Activated naive CD4-positive, alpha-beta T cell treated with anti-CD3 and anti-CD28 coated beads, Interleukin-2, amount 10 ng/mL, durations not matched to agents 7 days and 5 days (primary cell): ENCODE measurements at regions not wholly inside any gene's neighbourhood (a gene's known extent, or its start where the extent isn't known, plus 50 kb on each side); places are given as distances from the start of the nearest gene placed in this dataset.
A peak's percentile ranks its signal among the peaks of the same experiment; 100 is the strongest.
"Not testable (repeated sequence)": the region's sequence is repeated elsewhere in the genome, so short reads cannot be mapped to it uniquely, and the experiment has no call there.

Experiments used
- CTCF ChIA-PET: fragments of 350-600 bp; sonication (Branson Sonifier 250); formaldehyde crosslinking; loops from one replicate; lab custom pipeline; 2021; ENCODE audit warnings: antibody characterized with exemption; lab: Charles Lee
- DNase-seq: peaks from one replicate; pipeline ENCODE4 v3.0.0-alpha.2; 2020
- H3K27ac Mint-ChIP-seq: one replicate; pipeline ENCODE4 v1.8.0; 2021; ENCODE audit warnings: mild to moderate bottlenecking, moderate library complexity, mixed read lengths
- H3K27me3 Mint-ChIP-seq: one replicate; pipeline ENCODE4 v1.8.0; 2021; ENCODE audit warnings: mild to moderate bottlenecking, mixed read lengths
- H3K36me3 Mint-ChIP-seq: one replicate; pipeline ENCODE4 v1.8.0; 2021; ENCODE audit warnings: mixed read lengths
- H3K4me1 Mint-ChIP-seq: one replicate; pipeline ENCODE4 v1.8.0; 2021; ENCODE audit warnings: mixed read lengths
- H3K4me3 Mint-ChIP-seq: one replicate; pipeline ENCODE4 v1.8.0; 2021; ENCODE audit warnings: mild to moderate bottlenecking, moderate library complexity, mixed read lengths
- H3K9me3 Mint-ChIP-seq: one replicate; pipeline ENCODE4 v1.8.0; 2021; ENCODE audit warnings: mixed read lengths

GRCh38 chr1:29417147-29417858 is 181.0 kb downstream of the PTPRU start:
- no peak for DNase-seq
- H3K27ac Mint-ChIP-seq, result no peak overlapping the region
- H3K9me3 Mint-ChIP-seq, result no peaks in the 10 kb centered on the region
- no peak overlapping the region for H3K4me3 Mint-ChIP-seq
- H3K36me3 Mint-ChIP-seq, result no peaks in the 10 kb centered on the region
- CTCF ChIA-PET, result no interaction called here
- no peaks in the 10 kb centered on the region for H3K4me1 Mint-ChIP-seq
- H3K27me3 Mint-ChIP-seq, result peaks cover 9% of the 10 kb centered on the region

GRCh38 chr1:29416267-29417146 is 180.2 kb downstream of the PTPRU start:
- H3K27me3 Mint-ChIP-seq, result peaks cover 9% of the 10 kb centered on the region
- H3K36me3 Mint-ChIP-seq, result no peaks in the 10 kb centered on the region
- H3K27ac Mint-ChIP-seq, result peak overlapping the region; percentile 51
- DNase-seq, result no peak
- H3K4me3 Mint-ChIP-seq, result no peak overlapping the region
- H3K4me1 Mint-ChIP-seq, result no peaks in the 10 kb centered on the region
- no peaks in the 10 kb centered on the region for H3K9me3 Mint-ChIP-seq
- CTCF ChIA-PET, result no interaction called here

GRCh38 chr1:29415861-29416260 is 179.5 kb downstream of the PTPRU start:
- Mint-ChIP-seq H3K27ac (peak overlapping the region; percentile 51), H3K4me1 (no peaks in the 10 kb centered on the region), H3K36me3 (no peaks in the 10 kb centered on the region), H3K9me3 (no peaks in the 10 kb centered on the region), H3K4me3 (no peak overlapping the region), H3K27me3 (peaks cover 9% of the 10 kb centered on the region)
- DNase-seq, result no peak
- CTCF ChIA-PET, result no interaction called here

- CTCF ChIA-PET, result no interaction called here
- peaks cover 9% of the 10 kb centered on the region for H3K27me3 Mint-ChIP-seq
These were observed 179.0 kb downstream of the PTPRU start for GRCh38 chr1:29415156-29415830.

GRCh38 chr1:29414086-29414485 is 177.8 kb downstream of the PTPRU start:
- no peak overlapping the region for H3K4me3 Mint-ChIP-seq
- H3K36me3 Mint-ChIP-seq, result no peaks in the 10 kb centered on the region
- no peaks in the 10 kb centered on the region for H3K4me1 Mint-ChIP-seq
- peaks cover 14% of the 10 kb centered on the region for H3K27me3 Mint-ChIP-seq
- no peak for DNase-seq
- no peaks in the 10 kb centered on the region for H3K9me3 Mint-ChIP-seq
- CTCF ChIA-PET, result no interaction called here
- H3K27ac Mint-ChIP-seq, result no peak overlapping the region

More at GRCh38 chr1:29415156-29415830, 179.0 kb downstream of the PTPRU start:
- Mint-ChIP-seq H3K4me1 (no peaks in the 10 kb centered on the region), H3K36me3 (no peaks in the 10 kb centered on the region), H3K4me3 (no peak overlapping the region), H3K9me3 (no peaks in the 10 kb centered on the region), H3K27ac (no peak overlapping the region)
- DNase-seq, result no peak

GRCh38 chr1:29413661-29414060 is 177.3 kb downstream of the PTPRU start:
- Mint-ChIP-seq H3K27me3 (peaks cover 14% of the 10 kb centered on the region), H3K27ac (no peak overlapping the region), H3K4me3 (no peak overlapping the region), H3K4me1 (no peaks in the 10 kb centered on the region), H3K36me3 (no peaks in the 10 kb centered on the region), H3K9me3 (no peaks in the 10 kb centered on the region)
- DNase-seq, result no peak
- CTCF ChIA-PET, result no interaction called here

- no peak for DNase-seq
- Mint-ChIP-seq H3K36me3 (no peaks in the 10 kb centered on the region), H3K27ac (no peak overlapping the region), H3K4me3 (no peak overlapping the region), H3K4me1 (no peaks in the 10 kb centered on the region), H3K27me3 (peaks cover 10% of the 10 kb centered on the region), H3K9me3 (no peaks in the 10 kb centered on the region)
- CTCF ChIA-PET, result no interaction called here
These were observed 176.3 kb downstream of the PTPRU start for GRCh38 chr1:29412591-29412990.

GRCh38 chr1:29410476-29410875 is 174.2 kb downstream of the PTPRU start:
- no peaks in the 10 kb centered on the region for H3K36me3 Mint-ChIP-seq
- H3K4me3 Mint-ChIP-seq, result no peak overlapping the region
- DNase-seq, result no peak
- H3K4me1 Mint-ChIP-seq, result no peaks in the 10 kb centered on the region
- no peak overlapping the region for H3K27ac Mint-ChIP-seq
- peaks cover 5% of the 10 kb centered on the region for H3K27me3 Mint-ChIP-seq
- CTCF ChIA-PET, result no interaction called here
- H3K9me3 Mint-ChIP-seq, result no peaks in the 10 kb centered on the region

GRCh38 chr1:29409616-29410015 is 173.3 kb downstream of the PTPRU start:
- no peak overlapping the region for H3K4me3 Mint-ChIP-seq
- DNase-seq, result no peak
- H3K36me3 Mint-ChIP-seq, result no peaks in the 10 kb centered on the region
- H3K9me3 Mint-ChIP-seq, result no peaks in the 10 kb centered on the region
- no peaks in the 10 kb centered on the region for H3K4me1 Mint-ChIP-seq
- no peak overlapping the region for H3K27ac Mint-ChIP-seq
- CTCF ChIA-PET, result no interaction called here
- H3K27me3 Mint-ChIP-seq, result peaks cover 5% of the 10 kb centered on the region

- H3K27me3 Mint-ChIP-seq, result peaks cover 8% of the 10 kb centered on the region
- CTCF ChIA-PET, result no interaction called here
- no peaks in the 10 kb centered on the region for H3K4me1 Mint-ChIP-seq
- no peak overlapping the region for H3K27ac Mint-ChIP-seq
- no peaks in the 10 kb centered on the region for H3K9me3 Mint-ChIP-seq
- no peak for DNase-seq
- H3K4me3 Mint-ChIP-seq, result no peak overlapping the region
- no peaks in the 10 kb centered on the region for H3K36me3 Mint-ChIP-seq
These were observed 172.7 kb downstream of the PTPRU start for GRCh38 chr1:29408831-29409605.

- H3K27me3 Mint-ChIP-seq, result peaks cover 8% of the 10 kb centered on the region
- H3K36me3 Mint-ChIP-seq, result no peaks in the 10 kb centered on the region
- H3K27ac Mint-ChIP-seq, result no peak overlapping the region
- CTCF ChIA-PET, result no interaction called here
- no peaks in the 10 kb centered on the region for H3K9me3 Mint-ChIP-seq
- H3K4me1 Mint-ChIP-seq, result no peaks in the 10 kb centered on the region
- H3K4me3 Mint-ChIP-seq, result no peak overlapping the region
- DNase-seq, result no peak
These were observed 170.5 kb downstream of the PTPRU start for GRCh38 chr1:29406814-29407213.

GRCh38 chr1:29400203-29400602 is 163.9 kb downstream of the PTPRU start:
- H3K4me1 Mint-ChIP-seq, H3K27me3 Mint-ChIP-seq, H3K27ac Mint-ChIP-seq, H3K9me3 Mint-ChIP-seq, H3K36me3 Mint-ChIP-seq, DNase-seq, H3K4me3 Mint-ChIP-seq, CTCF ChIA-PET: not testable (repeated sequence)

- no peak for DNase-seq
- Mint-ChIP-seq H3K27me3 (peaks cover 3% of the 10 kb centered on the region), H3K9me3 (peaks cover 7% of the 10 kb centered on the region), H3K27ac (no peak overlapping the region), H3K4me3 (no peak overlapping the region), H3K36me3 (no peaks in the 10 kb centered on the region), H3K4me1 (no peaks in the 10 kb centered on the region)
- CTCF ChIA-PET, result no interaction called here
These were observed 163.1 kb downstream of the PTPRU start for GRCh38 chr1:29399465-29399864.

GRCh38 chr1:29398431-29398830 is 162.1 kb downstream of the PTPRU start:
- DNase-seq, result no peak
- Mint-ChIP-seq H3K4me3 (no peak overlapping the region), H3K27ac (no peak overlapping the region), H3K4me1 (no peaks in the 10 kb centered on the region), H3K9me3 (peaks cover 7% of the 10 kb centered on the region), H3K36me3 (no peaks in the 10 kb centered on the region), H3K27me3 (no peaks in the 10 kb centered on the region)
- CTCF ChIA-PET, result no interaction called here
